ENCODE measurements at regions not wholly inside any gene's neighbourhood (a gene's known extent, or its start where the extent isn't known, plus 50 kb on each side); places are given as distances from the start of the nearest gene placed in this dataset.

DNA sequence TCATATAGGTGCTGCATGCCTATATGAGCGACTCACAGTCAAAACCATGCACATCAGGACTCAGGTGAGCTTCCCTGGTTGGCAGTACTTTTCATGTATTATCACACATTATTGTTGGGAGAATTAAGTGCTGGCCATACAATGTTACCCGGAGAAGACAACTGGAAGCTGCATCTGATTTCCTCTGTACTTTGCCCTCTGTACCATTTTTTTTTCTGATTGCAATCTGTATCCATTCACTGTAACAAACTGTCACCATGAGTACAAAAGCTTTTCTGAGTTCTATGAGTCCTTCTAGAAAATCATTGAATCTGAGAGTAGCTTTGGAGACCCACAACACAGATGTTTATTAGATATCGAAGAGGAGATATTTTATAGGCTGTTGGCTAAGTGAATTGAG, 651.0 kb downstream of the NR2F1-AS1 start:
- TF ChIP-seq, protein P1, sequence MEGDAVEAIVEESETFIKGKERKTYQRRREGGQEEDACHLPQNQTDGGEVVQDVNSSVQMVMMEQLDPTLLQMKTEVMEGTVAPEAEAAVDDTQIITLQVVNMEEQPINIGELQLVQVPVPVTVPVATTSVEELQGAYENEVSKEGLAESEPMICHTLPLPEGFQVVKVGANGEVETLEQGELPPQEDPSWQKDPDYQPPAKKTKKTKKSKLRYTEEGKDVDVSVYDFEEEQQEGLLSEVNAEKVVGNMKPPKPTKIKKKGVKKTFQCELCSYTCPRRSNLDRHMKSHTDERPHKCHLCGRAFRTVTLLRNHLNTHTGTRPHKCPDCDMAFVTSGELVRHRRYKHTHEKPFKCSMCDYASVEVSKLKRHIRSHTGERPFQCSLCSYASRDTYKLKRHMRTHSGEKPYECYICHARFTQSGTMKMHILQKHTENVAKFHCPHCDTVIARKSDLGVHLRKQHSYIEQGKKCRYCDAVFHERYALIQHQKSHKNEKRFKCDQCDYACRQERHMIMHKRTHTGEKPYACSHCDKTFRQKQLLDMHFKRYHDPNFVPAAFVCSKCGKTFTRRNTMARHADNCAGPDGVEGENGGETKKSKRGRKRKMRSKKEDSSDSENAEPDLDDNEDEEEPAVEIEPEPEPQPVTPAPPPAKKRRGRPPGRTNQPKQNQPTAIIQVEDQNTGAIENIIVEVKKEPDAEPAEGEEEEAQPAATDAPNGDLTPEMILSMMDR (IDR thresholded peaks at IDR 0.05) = no peak
- TF ChIP-seq ZFX (IDR thresholded peaks at IDR 0.05; ENCODE audit: borderline replicate concordance) = no peak
